BLaER1 treated with 17β-estradiol and CSF1 and Interleukin-3, amounts not matched to agents 10 nM and 100 nM (cell line): ENCODE measurements at regions not wholly inside any gene's neighbourhood (a gene's known extent, or its start where the extent isn't known, plus 50 kb on each side); places are given as distances from the start of the nearest gene placed in this dataset.
"Not testable (repeated sequence)": the region's sequence is repeated elsewhere in the genome, so short reads cannot be mapped to it uniquely, and the experiment has no call there.

Source experiments
- H3K27ac ChIP-seq, 11 experiments: shearing (Covaris generic); formaldehyde crosslinking; 2 replicates each; pipeline ENCODE4 v1.8.1; 2022
- H3K27me3 ChIP-seq, 11 experiments: shearing (Covaris generic); formaldehyde crosslinking; 2 replicates each; pipeline ENCODE4 v1.8.1; 2022
- H3K36me3 ChIP-seq, 11 experiments: shearing (Covaris generic); formaldehyde crosslinking; 2 replicates each; pipeline ENCODE4 v1.8.1; 2022
- H3K4me1 ChIP-seq, 10 experiments: shearing (Covaris generic); formaldehyde crosslinking; 2 replicates each; pipeline ENCODE4 v1.8.1; 2022
- H3K4me2 ChIP-seq, 11 experiments: shearing (Covaris generic); formaldehyde crosslinking; 2 replicates each; pipeline ENCODE4 v1.8.1; 2022
- H3K4me3 ChIP-seq, 10 experiments: shearing (Covaris generic); formaldehyde crosslinking; 2 replicates each; pipeline ENCODE4 v1.8.1; 2022
- H3K9ac ChIP-seq, 11 experiments: shearing (Covaris generic); formaldehyde crosslinking; 2 replicates each; pipeline ENCODE4 v1.8.1; 2022
- H3K9me3 ChIP-seq, 11 experiments: shearing (Covaris generic); formaldehyde crosslinking; replicated peaks in 1 of 11; 2 replicates each; pipeline ENCODE4 v1.8.1; 2022
- H4K20me1 ChIP-seq, 11 experiments: shearing (Covaris generic); formaldehyde crosslinking; 2 replicates each; pipeline ENCODE4 v1.8.1; 2022
- Cebpa-rat ChIP-seq, 11 experiments: shearing (Covaris generic); IDR thresholded peaks; 2 replicates each; pipeline ENCODE4 v1.8.1; 2022

DNA sequence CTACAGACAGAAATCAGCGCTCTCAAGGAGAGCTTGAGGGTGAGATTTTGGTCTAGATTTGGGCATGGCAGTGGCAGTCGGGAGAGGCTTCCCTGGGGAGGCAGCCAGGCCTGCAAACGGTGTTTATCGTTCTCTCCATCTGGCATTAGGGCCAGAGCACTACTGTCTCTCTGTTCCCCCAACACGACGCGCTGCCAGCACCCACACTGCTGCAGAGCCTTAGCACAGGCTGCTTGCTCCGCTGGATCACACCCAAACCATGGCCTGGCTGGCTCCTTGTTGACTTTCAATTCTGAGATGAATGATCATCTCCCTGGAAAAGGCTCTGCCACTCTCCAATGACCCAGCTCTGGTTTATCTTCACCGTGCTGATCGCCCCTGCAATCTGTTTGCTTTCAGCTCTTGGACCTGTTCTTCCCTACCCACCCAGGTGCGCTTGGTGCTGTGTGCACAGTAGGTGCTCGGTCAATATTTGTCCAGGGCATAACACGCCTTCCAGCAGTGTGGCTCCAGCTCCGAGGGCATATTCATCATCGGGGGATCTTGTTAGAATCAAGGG lies 106.1 kb downstream of the TFAP2C start:
- H3K36me3 ChIP-seq = no peaks in the 10 kb centered on the region
- H3K27ac ChIP-seq = no peak overlapping the region
- H3K9ac ChIP-seq = no peak overlapping the region
- no peaks in the 10 kb centered on the region for H3K9me3 ChIP-seq
- no peaks in the 10 kb centered on the region; a peak in 1 of 22 replicates for H3K27me3 ChIP-seq
- H3K4me2 ChIP-seq = no peak overlapping the region
- H3K4me1 ChIP-seq = no peaks in the 10 kb centered on the region
- no peak for TF ChIP-seq Cebpa-rat (IDR thresholded peaks at IDR 0.05)
- no peak overlapping the region for H3K4me3 ChIP-seq
- H4K20me1 ChIP-seq = no peaks in the 10 kb centered on the region

- Histone ChIP-seq H3K27me3 (no peaks in the 10 kb centered on the region; a peak in 1 of 22 replicates), H3K9ac (no peak overlapping the region)
Observed at GRCh38 chr20:56736285-56736857, 107.3 kb downstream of the TFAP2C start.

GRCh38 chr20:56744325-56744821 lies 115.3 kb downstream of the TFAP2C start:
- H3K9ac ChIP-seq, H3K9me3 ChIP-seq, H4K20me1 ChIP-seq, H3K36me3 ChIP-seq, H3K27ac ChIP-seq, H3K27me3 ChIP-seq, H3K4me2 ChIP-seq, H3K4me3 ChIP-seq: not testable (repeated sequence)
- H3K4me1 ChIP-seq = peaks cover 0 to 11% (median 4%) of the 10 kb centered on the region in 10 experiments; a peak in 12 of 20 replicates

More at GRCh38 chr20:56736285-56736857, 107.3 kb downstream of the TFAP2C start:
- H3K36me3 ChIP-seq = no peaks in the 10 kb centered on the region
- TF ChIP-seq Cebpa-rat (IDR thresholded peaks at IDR 0.05) = no peak
- no peaks in the 10 kb centered on the region for H3K4me1 ChIP-seq
- H4K20me1 ChIP-seq = no peaks in the 10 kb centered on the region
- no peak overlapping the region for H3K27ac ChIP-seq
- no peak overlapping the region for H3K4me2 ChIP-seq
- no peak overlapping the region for H3K4me3 ChIP-seq
- no peaks in the 10 kb centered on the region for H3K9me3 ChIP-seq

- no peaks in the 10 kb centered on the region for H3K36me3 ChIP-seq
- no peak overlapping the region for H3K4me3 ChIP-seq
- H3K9me3 ChIP-seq = peaks cover 0 to 15% (median 0%) of the 10 kb centered on the region in 11 experiments; a peak in 2 of 22 replicates
- H4K20me1 ChIP-seq = no peaks in the 10 kb centered on the region
- H3K27me3 ChIP-seq = peaks cover 0 to 24% (median 10%) of the 10 kb centered on the region in 11 experiments; a peak in 10 of 22 replicates
- H3K4me1 ChIP-seq = peaks cover 13 to 39% (median 24%) of the 10 kb centered on the region in 10 experiments; a peak in 19 of 20 replicates
- H3K4me2 ChIP-seq = peak overlapping the region in 8 of 11 experiments; percentile 55 to 83 (median 76); a peak in 11 of 22 replicates
- no peak overlapping the region for H3K9ac ChIP-seq
- no peak for TF ChIP-seq Cebpa-rat (IDR thresholded peaks at IDR 0.05)
- no peak overlapping the region for H3K27ac ChIP-seq
Observed at GRCh38 chr20:56748476-56749377, 119.6 kb downstream of the TFAP2C start.

- Histone ChIP-seq H3K27ac (no peak overlapping the region), H3K9me3 (peaks cover 0 to 15% (median 0%) of the 10 kb centered on the region in 11 experiments; a peak in 2 of 22 replicates), H3K9ac (no peak overlapping the region), H4K20me1 (no peaks in the 10 kb centered on the region), H3K36me3 (no peaks in the 10 kb centered on the region), H3K27me3 (peaks cover 0 to 24% (median 10%) of the 10 kb centered on the region in 11 experiments; a peak in 10 of 22 replicates), H3K4me1 (peaks cover 13 to 39% (median 24%) of the 10 kb centered on the region in 10 experiments; a peak in 19 of 20 replicates), H3K4me3 (no peak overlapping the region), H3K4me2 (peak overlapping the region; percentile 21 to 83 (median 69); a peak in 19 of 22 replicates)
- no peak for TF ChIP-seq Cebpa-rat (IDR thresholded peaks at IDR 0.05)
Observed at GRCh38 chr20:56750430-56750829, 121.3 kb downstream of the TFAP2C start.

DNA sequence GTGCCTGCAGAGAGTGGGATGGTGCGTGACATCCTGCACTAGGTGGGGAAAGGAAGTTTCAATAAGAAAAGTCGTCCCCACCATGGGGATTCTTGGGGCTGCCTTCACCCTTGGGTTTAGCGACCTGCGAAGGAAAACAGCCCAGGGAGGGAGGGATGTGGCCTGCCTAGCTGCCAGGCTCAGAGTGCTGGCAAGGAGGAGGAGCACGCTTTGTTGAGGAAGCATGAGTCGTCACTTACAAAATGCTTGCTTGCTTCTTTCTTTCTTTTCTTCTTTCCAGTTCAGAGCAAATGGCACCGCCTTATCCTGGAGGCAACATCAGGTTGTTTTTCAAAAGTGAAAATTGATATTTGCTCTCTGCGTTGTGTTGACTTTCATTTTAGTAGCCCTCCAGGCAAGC lies 123.2 kb downstream of the TFAP2C start:
- Histone ChIP-seq H3K9ac (no peak overlapping the region), H3K4me1 (peaks cover 13 to 39% (median 24%) of the 10 kb centered on the region in 10 experiments; a peak in 19 of 20 replicates), H3K36me3 (no peaks in the 10 kb centered on the region), H3K9me3 (peaks cover 0 to 15% (median 0%) of the 10 kb centered on the region in 11 experiments; a peak in 3 of 22 replicates), H3K27me3 (peaks cover 0 to 24% (median 10%) of the 10 kb centered on the region in 11 experiments; a peak in 10 of 22 replicates), H3K4me2 (peak overlapping the region in 7 of 11 experiments; percentile 1 to 27 (median 12); a peak in 5 of 22 replicates), H3K27ac (no peak overlapping the region), H3K4me3 (no peak overlapping the region), H4K20me1 (no peaks in the 10 kb centered on the region)
- no peak for TF ChIP-seq Cebpa-rat (IDR thresholded peaks at IDR 0.05)

GRCh38 chr20:56755201-56755600 lies 126.1 kb downstream of the TFAP2C start:
- no peak overlapping the region for H3K4me2 ChIP-seq

GRCh38 chr20:56756658-56757057 lies 127.6 kb downstream of the TFAP2C start:
- not testable (repeated sequence) for H3K4me1 ChIP-seq, H3K4me2 ChIP-seq, H3K36me3 ChIP-seq, H3K9ac ChIP-seq, H3K27ac ChIP-seq, H3K9me3 ChIP-seq, H4K20me1 ChIP-seq, H3K27me3 ChIP-seq, H3K4me3 ChIP-seq

More at GRCh38 chr20:56755201-56755600, 126.1 kb downstream of the TFAP2C start:
- H3K9ac ChIP-seq = no peak overlapping the region
- peaks cover 0 to 15% (median 0%) of the 10 kb centered on the region in 11 experiments; a peak in 3 of 22 replicates for H3K9me3 ChIP-seq
- H4K20me1 ChIP-seq = no peaks in the 10 kb centered on the region
- H3K4me1 ChIP-seq = peaks cover 7 to 22% (median 14%) of the 10 kb centered on the region in 10 experiments; a peak in 19 of 20 replicates
- H3K4me3 ChIP-seq = no peak overlapping the region
- no peak overlapping the region for H3K27ac ChIP-seq
- peaks cover 0 to 14% (median 6%) of the 10 kb centered on the region in 11 experiments; a peak in 9 of 22 replicates for H3K27me3 ChIP-seq
- no peaks in the 10 kb centered on the region for H3K36me3 ChIP-seq
- TF ChIP-seq Cebpa-rat (IDR thresholded peaks at IDR 0.05) = no peak

DNA sequence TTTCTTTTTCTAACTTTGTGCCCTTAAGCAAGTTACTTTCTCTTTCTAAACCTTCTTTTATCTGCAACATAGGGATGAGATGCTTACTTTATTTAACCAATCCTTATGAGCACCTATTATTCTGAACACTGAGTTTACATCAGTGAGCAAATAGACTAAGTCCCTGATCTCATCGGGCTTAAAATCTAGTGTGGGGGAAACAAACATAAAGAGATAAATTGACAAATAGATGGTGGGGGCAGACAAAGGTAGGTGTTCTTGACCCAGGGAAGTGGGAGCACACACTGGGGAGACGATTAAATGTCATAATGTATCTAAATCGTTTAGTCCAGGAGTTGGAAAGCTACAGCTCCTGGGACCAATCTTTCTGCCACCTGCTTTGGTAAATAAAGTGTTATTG lies 129.6 kb downstream of the TFAP2C start:
- no peaks in the 10 kb centered on the region for H3K27me3 ChIP-seq
- H3K4me3 ChIP-seq = no peak overlapping the region
- no peak overlapping the region for H3K9ac ChIP-seq
- no peaks in the 10 kb centered on the region for H3K36me3 ChIP-seq
- no peaks in the 10 kb centered on the region for H4K20me1 ChIP-seq
- no peak overlapping the region for H3K4me2 ChIP-seq
- TF ChIP-seq Cebpa-rat (IDR thresholded peaks at IDR 0.05) = no peak
- H3K9me3 ChIP-seq = no peaks in the 10 kb centered on the region; a peak in 1 of 22 replicates
- H3K27ac ChIP-seq = no peak overlapping the region
- H3K4me1 ChIP-seq = no peaks in the 10 kb centered on the region
